Stimulated activated memory B cell treated with anti-CD40 and anti-IgM and Interleukin-4, amounts not matched to agents 10 μg/mL and 1 μg/mL and 100 μg/mL, for 72 hours (primary cell): ENCODE measurements at regions not wholly inside any gene's neighbourhood (a gene's known extent, or its start where the extent isn't known, plus 50 kb on each side); places are given as distances from the start of the nearest gene placed in this dataset.

Source experiments
- ATAC-seq: fragments of 150-1000 bp; cut with Tn5 transposase; 2 replicates; pipeline ENCODE4 v1.10.0; 2021
- H3K27ac Mint-ChIP-seq: one replicate; pipeline ENCODE4 v1.8.0; 2022; ENCODE audit warnings: mild to moderate bottlenecking, mixed read lengths
- H3K27me3 Mint-ChIP-seq: one replicate; pipeline ENCODE4 v1.8.0; 2022; ENCODE audit warnings: mixed read lengths
- H3K36me3 Mint-ChIP-seq: one replicate; pipeline ENCODE4 v1.8.0; 2022; ENCODE audit warnings: mixed read lengths
- H3K4me1 Mint-ChIP-seq: one replicate; pipeline ENCODE4 v1.8.0; 2022; ENCODE audit warnings: mixed read lengths
- H3K4me3 Mint-ChIP-seq: one replicate; pipeline ENCODE4 v1.8.0; 2022; ENCODE audit warnings: mild to moderate bottlenecking, moderate library complexity, mixed read lengths
- H3K9me3 Mint-ChIP-seq: one replicate; pipeline ENCODE4 v1.8.0; 2022; ENCODE audit warnings: mixed read lengths

- Mint-ChIP-seq H3K27ac (no peak overlapping the region), H3K4me3 (no peak overlapping the region), H3K4me1 (no peaks in the 10 kb centered on the region), H3K27me3 (no peaks in the 10 kb centered on the region), H3K9me3 (peaks cover 15% of the 10 kb centered on the region), H3K36me3 (no peaks in the 10 kb centered on the region)
- ATAC-seq = no peak
Observed at GRCh38 chr14:38528582-38528981, 272.7 kb upstream of the CLEC14A start.

- H3K4me1 Mint-ChIP-seq = no peaks in the 10 kb centered on the region
- H3K27me3 Mint-ChIP-seq = no peaks in the 10 kb centered on the region
- no peak overlapping the region for H3K27ac Mint-ChIP-seq
- H3K36me3 Mint-ChIP-seq = no peaks in the 10 kb centered on the region
- no peak overlapping the region for H3K4me3 Mint-ChIP-seq
- ATAC-seq = no peak
- H3K9me3 Mint-ChIP-seq = peaks cover 15% of the 10 kb centered on the region
Observed at GRCh38 chr14:38527502-38527878, 271.6 kb upstream of the CLEC14A start.

GRCh38 chr14:38526826-38527501, 271.1 kb upstream of the CLEC14A start:
- Mint-ChIP-seq H3K36me3 (no peaks in the 10 kb centered on the region), H3K4me3 (no peak overlapping the region), H3K27ac (no peak overlapping the region), H3K4me1 (no peaks in the 10 kb centered on the region), H3K9me3 (peaks cover 15% of the 10 kb centered on the region), H3K27me3 (no peaks in the 10 kb centered on the region)
- ATAC-seq = no peak

- H3K27ac Mint-ChIP-seq = no peak overlapping the region
- no peak for ATAC-seq
- no peak overlapping the region for H3K4me3 Mint-ChIP-seq
- no peaks in the 10 kb centered on the region for H3K4me1 Mint-ChIP-seq
- no peaks in the 10 kb centered on the region for H3K27me3 Mint-ChIP-seq
- H3K9me3 Mint-ChIP-seq = peaks cover 7% of the 10 kb centered on the region
- H3K36me3 Mint-ChIP-seq = no peaks in the 10 kb centered on the region
Observed at GRCh38 chr14:38524636-38525509, 269.0 kb upstream of the CLEC14A start.

GRCh38 chr14:38522724-38523123, 266.8 kb upstream of the CLEC14A start:
- Mint-ChIP-seq H3K27ac (no peak overlapping the region), H3K36me3 (no peaks in the 10 kb centered on the region), H3K4me3 (no peak overlapping the region), H3K4me1 (no peaks in the 10 kb centered on the region), H3K27me3 (no peaks in the 10 kb centered on the region), H3K9me3 (peaks cover 3% of the 10 kb centered on the region)
- ATAC-seq = no peak

GRCh38 chr14:38521591-38521990, 265.7 kb upstream of the CLEC14A start:
- Mint-ChIP-seq H3K27me3 (no peaks in the 10 kb centered on the region), H3K36me3 (no peaks in the 10 kb centered on the region), H3K4me1 (no peaks in the 10 kb centered on the region), H3K9me3 (no peaks in the 10 kb centered on the region), H3K4me3 (no peak overlapping the region), H3K27ac (no peak overlapping the region)
- no peak for ATAC-seq

- no peaks in the 10 kb centered on the region for H3K36me3 Mint-ChIP-seq
- no peak for ATAC-seq
Observed at GRCh38 chr14:38517426-38517825, 261.5 kb upstream of the CLEC14A start.

GRCh38 chr14:38512236-38512635, 256.3 kb upstream of the CLEC14A start:
- Mint-ChIP-seq H3K9me3 (peaks cover 2% of the 10 kb centered on the region), H3K4me1 (no peaks in the 10 kb centered on the region), H3K36me3 (no peaks in the 10 kb centered on the region)

More at GRCh38 chr14:38517426-38517825, 261.5 kb upstream of the CLEC14A start:
- Mint-ChIP-seq H3K4me1 (no peaks in the 10 kb centered on the region), H3K9me3 (no peaks in the 10 kb centered on the region), H3K27ac (no peak overlapping the region), H3K27me3 (no peaks in the 10 kb centered on the region), H3K4me3 (no peak overlapping the region)

GRCh38 chr14:38507299-38507698, 251.4 kb upstream of the CLEC14A start:
- Mint-ChIP-seq H3K36me3 (no peaks in the 10 kb centered on the region), H3K4me3 (no peak overlapping the region), H3K27ac (no peak overlapping the region), H3K9me3 (peaks cover 4% of the 10 kb centered on the region), H3K4me1 (no peaks in the 10 kb centered on the region), H3K27me3 (no peaks in the 10 kb centered on the region)
- ATAC-seq = no peak

More at GRCh38 chr14:38512236-38512635, 256.3 kb upstream of the CLEC14A start:
- ATAC-seq = no peak
- Mint-ChIP-seq H3K27ac (no peak overlapping the region), H3K27me3 (no peaks in the 10 kb centered on the region), H3K4me3 (no peak overlapping the region)

GRCh38 chr14:38505973-38506249, 250.0 kb upstream of the CLEC14A start:
- H3K9me3 Mint-ChIP-seq = peaks cover 4% of the 10 kb centered on the region
- no peak for ATAC-seq
- H3K27ac Mint-ChIP-seq = no peak overlapping the region
- no peaks in the 10 kb centered on the region for H3K27me3 Mint-ChIP-seq
- no peak overlapping the region for H3K4me3 Mint-ChIP-seq
- no peaks in the 10 kb centered on the region for H3K4me1 Mint-ChIP-seq
- no peaks in the 10 kb centered on the region for H3K36me3 Mint-ChIP-seq

- H3K36me3 Mint-ChIP-seq = no peaks in the 10 kb centered on the region
- no peak overlapping the region for H3K27ac Mint-ChIP-seq
- ATAC-seq = no peak
- no peaks in the 10 kb centered on the region for H3K27me3 Mint-ChIP-seq
- H3K4me1 Mint-ChIP-seq = no peaks in the 10 kb centered on the region
- peaks cover 8% of the 10 kb centered on the region for H3K9me3 Mint-ChIP-seq
- H3K4me3 Mint-ChIP-seq = no peak overlapping the region
Observed at GRCh38 chr14:38505221-38505972, 249.5 kb upstream of the CLEC14A start.

GRCh38 chr14:38504175-38504574, 248.3 kb upstream of the CLEC14A start:
- H3K4me1 Mint-ChIP-seq = no peaks in the 10 kb centered on the region
- no peaks in the 10 kb centered on the region for H3K27me3 Mint-ChIP-seq
- ATAC-seq = no peak
- peaks cover 7% of the 10 kb centered on the region for H3K9me3 Mint-ChIP-seq
- no peak overlapping the region for H3K4me3 Mint-ChIP-seq
- no peaks in the 10 kb centered on the region for H3K36me3 Mint-ChIP-seq
- H3K27ac Mint-ChIP-seq = no peak overlapping the region

GRCh38 chr14:38502239-38502638, 246.3 kb upstream of the CLEC14A start:
- Mint-ChIP-seq H3K4me1 (no peaks in the 10 kb centered on the region), H3K27me3 (no peaks in the 10 kb centered on the region)

GRCh38 chr14:38500125-38500524, 244.2 kb upstream of the CLEC14A start:
- no peak overlapping the region for H3K27ac Mint-ChIP-seq
- H3K36me3 Mint-ChIP-seq = no peaks in the 10 kb centered on the region
- H3K9me3 Mint-ChIP-seq = peaks cover 13% of the 10 kb centered on the region
- no peak overlapping the region for H3K4me3 Mint-ChIP-seq
- no peaks in the 10 kb centered on the region for H3K4me1 Mint-ChIP-seq
- H3K27me3 Mint-ChIP-seq = no peaks in the 10 kb centered on the region
- ATAC-seq = no peak

More at GRCh38 chr14:38502239-38502638, 246.3 kb upstream of the CLEC14A start:
- no peak overlapping the region for H3K4me3 Mint-ChIP-seq
- no peak for ATAC-seq
- no peak overlapping the region for H3K27ac Mint-ChIP-seq
- peaks cover 8% of the 10 kb centered on the region for H3K9me3 Mint-ChIP-seq
- H3K36me3 Mint-ChIP-seq = no peaks in the 10 kb centered on the region

GRCh38 chr14:38496092-38496491, 240.2 kb upstream of the CLEC14A start:
- Mint-ChIP-seq H3K4me3 (no peak overlapping the region), H3K4me1 (no peaks in the 10 kb centered on the region), H3K27ac (no peak overlapping the region), H3K36me3 (no peaks in the 10 kb centered on the region), H3K9me3 (peaks cover 19% of the 10 kb centered on the region), H3K27me3 (no peaks in the 10 kb centered on the region)
- ATAC-seq = no peak
